ENCODE measurements at regions not wholly inside any gene's neighbourhood (a gene's known extent, or its start where the extent isn't known, plus 50 kb on each side); places are given as distances from the start of the nearest gene placed in this dataset.

DNA sequence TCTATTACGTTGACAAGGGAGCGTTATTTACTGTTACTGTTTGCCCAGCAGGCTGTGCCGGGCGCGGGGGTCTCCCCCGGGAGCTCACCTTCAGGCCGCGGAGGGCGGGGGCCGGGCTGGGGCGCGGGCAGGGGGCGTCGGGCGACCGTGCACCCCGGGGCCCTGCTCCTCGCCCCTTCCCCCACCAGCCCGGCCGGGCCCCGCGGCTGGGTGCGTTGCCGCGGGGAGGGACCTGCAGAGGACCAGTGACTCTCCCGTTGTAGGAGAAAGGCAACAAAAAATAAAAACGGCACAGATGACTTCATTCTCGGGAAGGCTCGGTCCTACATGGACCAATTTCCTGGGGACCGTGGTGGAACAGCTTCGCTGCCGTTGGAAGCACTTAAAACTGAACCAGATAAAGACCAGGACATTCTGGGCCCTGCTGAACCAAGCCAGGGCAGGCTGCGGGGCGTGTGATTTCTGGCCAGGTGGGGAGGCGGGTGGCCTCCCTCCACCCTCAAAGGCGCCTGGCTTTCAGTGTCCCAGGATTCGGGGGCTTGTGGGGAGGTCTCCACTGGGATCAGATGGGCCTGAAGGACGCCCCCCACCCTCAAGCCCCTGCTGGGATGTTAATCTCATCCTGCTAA is 57.4 kb downstream of the IGLL1 start:
- no peak overlapping the region for H3K27ac ChIP-seq (ENCODE audit: low read depth, low read length)
- peaks cover 16 to 21% (median 18%) of the 10 kb centered on the region in 3 donors for H3K4me1 ChIP-seq (ENCODE audit: control insufficient read depth in 3 of 3, insufficient read depth in 3 of 3, low read length in 3 of 3)
- no peaks in the 10 kb centered on the region for H3K36me3 ChIP-seq (ENCODE audit: control insufficient read depth in 3 of 3, insufficient read depth in 3 of 3, low read length in 3 of 3)
- H3K4me3 ChIP-seq (ENCODE audit: low read length in 3 of 3) = no peak overlapping the region
- H3K27me3 ChIP-seq (ENCODE audit: control insufficient read depth in 3 of 3, insufficient read depth in 3 of 3, low read length in 3 of 3) = peaks cover 0 to 4% (median 0%) of the 10 kb centered on the region in 3 donors
- H3K9ac ChIP-seq (ENCODE audit: low read depth in 1 of 3, low read length in 3 of 3) = no peak overlapping the region
- no peaks in the 10 kb centered on the region for H3K9me3 ChIP-seq (ENCODE audit: control insufficient read depth in 3 of 3, low read length in 3 of 3)

DNA sequence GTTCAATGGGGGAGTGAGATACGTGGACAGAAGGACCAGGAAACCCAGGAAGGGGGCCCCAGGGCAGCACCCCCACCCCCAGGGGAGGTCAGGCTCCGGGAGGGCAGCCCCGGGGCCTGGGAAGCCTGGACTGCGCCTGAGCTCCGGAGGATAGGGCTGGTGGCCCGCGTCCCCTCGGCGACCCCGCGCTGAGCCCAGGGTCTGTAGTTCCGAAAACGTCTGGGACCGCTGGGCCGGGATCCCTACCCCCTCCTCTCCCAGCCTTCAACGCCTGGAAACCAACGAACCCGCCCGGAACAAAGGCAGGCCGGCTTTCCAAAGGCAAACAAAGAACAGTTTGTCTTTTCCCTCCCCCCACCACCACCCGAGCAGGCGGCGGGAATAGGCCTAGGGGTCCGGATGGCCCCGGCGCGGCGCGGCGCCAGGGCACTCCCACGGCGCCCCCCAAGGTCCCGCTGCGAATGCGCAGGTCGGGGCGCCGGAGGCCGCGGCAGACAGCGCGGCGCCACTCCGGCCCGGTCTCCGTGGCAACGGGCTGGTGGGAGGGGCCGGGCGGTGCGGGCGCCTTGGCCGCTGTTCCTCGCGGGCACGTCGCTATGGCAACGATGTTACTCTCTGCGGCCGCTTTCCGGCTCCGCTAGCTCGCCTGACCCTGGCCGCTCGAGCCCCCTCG is 58.5 kb downstream of the IGLL1 start:
- H3K27ac ChIP-seq (ENCODE audit: low read depth, low read length) = peak overlapping the region; percentile 70
- H3K36me3 ChIP-seq (ENCODE audit: control insufficient read depth in 3 of 3, insufficient read depth in 3 of 3, low read length in 3 of 3) = no peaks in the 10 kb centered on the region
- peaks cover 0 to 4% (median 0%) of the 10 kb centered on the region in 3 donors for H3K27me3 ChIP-seq (ENCODE audit: control insufficient read depth in 3 of 3, insufficient read depth in 3 of 3, low read length in 3 of 3)
- peak overlapping the region; percentile 76 to 86 (median 77) for H3K9ac ChIP-seq (ENCODE audit: low read depth in 1 of 3, low read length in 3 of 3)
- H3K9me3 ChIP-seq (ENCODE audit: control insufficient read depth in 3 of 3, low read length in 3 of 3) = no peaks in the 10 kb centered on the region
- peak overlapping the region; percentile 54 to 70 (median 63) for H3K4me3 ChIP-seq (ENCODE audit: low read length in 3 of 3)
- H3K4me1 ChIP-seq (ENCODE audit: control insufficient read depth in 3 of 3, insufficient read depth in 3 of 3, low read length in 3 of 3) = peaks cover 12 to 15% (median 13%) of the 10 kb centered on the region in 3 donors

DNA sequence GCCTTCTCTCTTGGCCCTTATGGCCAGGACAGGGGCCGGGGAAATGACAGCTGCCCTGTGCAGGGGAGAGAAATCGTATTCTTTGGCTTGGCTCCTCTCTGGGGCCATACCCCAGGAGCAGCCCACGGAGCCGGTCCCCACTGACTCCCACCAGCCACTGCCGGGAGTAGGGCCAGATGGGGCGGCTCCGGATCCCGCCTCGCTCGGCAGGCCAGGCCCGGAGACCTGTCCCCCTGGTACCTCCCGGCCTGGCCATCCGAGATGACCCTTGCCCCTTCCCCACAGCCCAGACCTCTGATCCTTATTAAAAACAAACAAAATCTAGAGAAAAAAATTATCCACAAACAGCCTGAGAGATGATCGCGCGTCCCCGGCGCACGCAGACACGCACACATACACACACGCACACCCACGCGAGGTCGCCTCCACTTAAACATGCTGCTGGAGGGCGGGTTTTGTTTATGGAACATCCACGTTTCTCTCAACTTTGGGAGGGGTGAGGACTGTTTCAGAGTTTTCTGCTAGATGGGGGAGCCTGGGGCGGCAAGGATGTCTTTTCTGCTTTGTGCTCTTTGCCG is 59.1 kb downstream of the IGLL1 start:
- Histone ChIP-seq H3K9me3 (ENCODE audit: control insufficient read depth in 3 of 3, low read length in 3 of 3) (no peaks in the 10 kb centered on the region), H3K36me3 (ENCODE audit: control insufficient read depth in 3 of 3, insufficient read depth in 3 of 3, low read length in 3 of 3) (no peaks in the 10 kb centered on the region), H3K27me3 (ENCODE audit: control insufficient read depth in 3 of 3, insufficient read depth in 3 of 3, low read length in 3 of 3) (peaks cover 0 to 4% (median 0%) of the 10 kb centered on the region in 3 donors), H3K9ac (ENCODE audit: low read depth in 1 of 3, low read length in 3 of 3) (peak overlapping the region; percentile 51 to 86 (median 77)), H3K27ac (ENCODE audit: low read depth, low read length) (peak overlapping the region; percentile 70), H3K4me1 (ENCODE audit: control insufficient read depth in 3 of 3, insufficient read depth in 3 of 3, low read length in 3 of 3) (peaks cover 7 to 10% (median 9%) of the 10 kb centered on the region in 3 donors), H3K4me3 (ENCODE audit: low read length in 3 of 3) (peak overlapping the region; percentile 54 to 70 (median 63))

DNA sequence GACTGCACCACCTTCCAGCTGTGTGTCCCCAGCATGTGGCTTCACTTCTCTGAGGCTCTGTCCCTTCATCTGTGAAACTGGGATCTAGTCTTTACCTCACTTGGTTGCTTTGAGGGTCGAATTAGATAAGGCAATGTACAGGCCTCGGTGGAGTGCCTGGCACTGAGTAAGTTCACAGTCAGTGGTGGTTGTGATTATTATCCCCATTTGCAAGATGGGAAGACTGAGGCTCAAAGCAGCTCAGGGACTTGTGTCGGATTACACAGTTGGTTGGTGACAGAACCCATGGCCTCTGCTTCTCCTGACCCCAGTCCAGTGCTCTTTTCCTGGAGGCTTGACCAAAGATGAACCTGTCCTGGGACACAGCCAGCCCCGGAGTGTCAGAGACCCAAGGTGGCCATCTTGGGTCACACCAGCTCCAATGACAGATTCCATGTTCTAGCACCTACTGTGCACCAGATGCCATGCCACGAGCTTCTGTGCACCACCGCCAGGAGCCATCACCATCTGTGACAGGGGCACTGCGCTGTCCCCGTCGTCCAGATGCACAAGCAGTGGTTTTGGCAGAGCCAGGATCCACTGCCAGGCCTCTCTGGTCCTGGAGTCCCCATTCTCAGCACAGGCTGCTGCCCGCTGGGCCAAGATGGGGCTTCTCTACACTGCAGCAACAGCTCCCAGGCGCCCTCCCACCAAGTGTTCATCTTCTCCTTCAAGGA is 60.5 kb downstream of the IGLL1 start:
- Histone ChIP-seq H3K27me3 (ENCODE audit: control insufficient read depth in 3 of 3, insufficient read depth in 3 of 3, low read length in 3 of 3) (peaks cover 0 to 4% (median 0%) of the 10 kb centered on the region in 3 donors), H3K36me3 (ENCODE audit: control insufficient read depth in 3 of 3, insufficient read depth in 3 of 3, low read length in 3 of 3) (no peaks in the 10 kb centered on the region), H3K9me3 (ENCODE audit: control insufficient read depth in 3 of 3, low read length in 3 of 3) (no peaks in the 10 kb centered on the region), H3K9ac (ENCODE audit: low read depth in 1 of 3, low read length in 3 of 3) (no peak overlapping the region), H3K4me1 (ENCODE audit: control insufficient read depth in 3 of 3, insufficient read depth in 3 of 3, low read length in 3 of 3) (peaks cover 7 to 10% (median 9%) of the 10 kb centered on the region in 3 donors), H3K4me3 (ENCODE audit: low read length in 3 of 3) (no peak overlapping the region), H3K27ac (ENCODE audit: low read depth, low read length) (no peak overlapping the region)

DNA sequence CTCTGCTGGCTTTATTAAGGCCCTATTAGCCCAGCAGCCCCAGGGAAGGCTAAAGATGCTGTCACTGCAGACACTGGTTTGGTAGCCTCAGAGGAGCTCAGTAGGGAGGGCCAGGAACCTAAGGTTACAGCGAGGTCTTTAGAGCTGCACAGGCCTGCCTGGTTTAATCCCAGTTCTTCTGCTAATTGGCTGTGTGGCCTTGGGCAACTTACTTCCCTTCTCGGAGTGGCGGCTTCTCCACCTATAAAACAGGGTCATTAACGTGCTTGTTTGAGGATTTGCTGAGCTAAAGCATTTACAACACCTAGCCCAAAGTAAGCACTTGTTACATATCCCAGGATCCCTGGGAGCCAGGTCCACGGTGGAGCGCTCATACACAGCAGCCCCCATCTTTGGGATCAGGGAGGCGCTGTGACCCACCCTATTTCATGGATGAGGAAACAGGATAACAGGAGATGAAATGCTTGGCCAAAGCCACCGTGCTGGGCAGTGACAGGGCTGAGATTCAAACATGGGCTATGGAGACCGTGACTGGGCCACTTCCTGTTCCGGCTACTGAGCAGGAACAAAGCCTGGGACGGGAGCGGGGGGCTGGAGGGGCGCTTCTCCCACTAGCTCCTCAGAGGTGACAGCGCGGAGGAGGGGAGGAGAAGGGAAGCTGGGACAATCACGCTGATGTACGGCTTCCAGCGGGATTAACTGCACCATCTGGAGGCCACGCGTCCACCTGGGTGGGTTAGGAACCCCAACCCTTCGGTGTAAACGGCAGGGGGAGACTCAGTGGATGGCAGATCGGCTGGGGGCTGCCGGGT is 61.5 kb downstream of the IGLL1 start:
- Histone ChIP-seq H3K27ac (ENCODE audit: low read depth, low read length) (no peak overlapping the region), H3K27me3 (ENCODE audit: control insufficient read depth in 3 of 3, insufficient read depth in 3 of 3, low read length in 3 of 3) (no peaks in the 10 kb centered on the region), H3K36me3 (ENCODE audit: control insufficient read depth in 3 of 3, insufficient read depth in 3 of 3, low read length in 3 of 3) (no peaks in the 10 kb centered on the region), H3K4me3 (ENCODE audit: low read length in 3 of 3) (no peak overlapping the region), H3K9ac (ENCODE audit: low read depth in 1 of 3, low read length in 3 of 3) (no peak overlapping the region), H3K4me1 (ENCODE audit: control insufficient read depth in 3 of 3, insufficient read depth in 3 of 3, low read length in 3 of 3) (peaks cover 7 to 10% (median 9%) of the 10 kb centered on the region in 3 donors), H3K9me3 (ENCODE audit: control insufficient read depth in 3 of 3, low read length in 3 of 3) (no peaks in the 10 kb centered on the region)

DNA sequence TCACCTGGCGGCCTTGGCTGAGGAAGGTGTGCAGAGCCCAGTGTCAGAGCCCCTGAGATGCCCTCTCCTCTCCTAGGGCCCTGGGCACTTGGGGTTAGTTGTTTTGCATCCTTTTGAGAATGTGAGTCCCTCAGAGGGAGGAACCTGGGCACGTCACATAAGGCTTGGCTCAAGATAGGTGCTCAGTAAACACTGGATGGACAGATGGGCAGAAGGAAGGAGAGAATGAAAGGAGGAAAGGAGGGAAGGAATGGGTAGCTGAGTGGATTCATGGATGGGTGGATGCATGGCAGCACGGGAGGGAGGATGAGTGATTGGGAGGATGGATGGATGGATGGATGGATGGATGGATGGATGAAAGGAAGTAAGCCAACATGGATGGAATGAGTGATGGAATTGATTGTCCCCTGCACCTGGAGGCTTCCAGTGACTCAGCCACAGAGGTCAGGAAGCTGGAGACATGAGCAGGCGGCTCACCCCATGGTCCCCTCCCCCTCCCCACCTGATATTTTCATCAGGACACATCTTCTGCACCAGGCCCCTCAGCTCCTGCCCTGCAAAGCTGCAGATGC is 62.2 kb downstream of the IGLL1 start:
- Histone ChIP-seq H3K4me1 (ENCODE audit: control insufficient read depth in 3 of 3, insufficient read depth in 3 of 3, low read length in 3 of 3) (peaks cover 7 to 9% (median 8%) of the 10 kb centered on the region in 3 donors), H3K4me3 (ENCODE audit: low read length in 3 of 3) (no peak overlapping the region), H3K36me3 (ENCODE audit: control insufficient read depth in 3 of 3, insufficient read depth in 3 of 3, low read length in 3 of 3) (no peaks in the 10 kb centered on the region), H3K9me3 (ENCODE audit: control insufficient read depth in 3 of 3, low read length in 3 of 3) (no peaks in the 10 kb centered on the region), H3K9ac (ENCODE audit: low read depth in 1 of 3, low read length in 3 of 3) (no peak overlapping the region), H3K27me3 (ENCODE audit: control insufficient read depth in 3 of 3, insufficient read depth in 3 of 3, low read length in 3 of 3) (no peaks in the 10 kb centered on the region), H3K27ac (ENCODE audit: low read depth, low read length) (no peak overlapping the region)

DNA sequence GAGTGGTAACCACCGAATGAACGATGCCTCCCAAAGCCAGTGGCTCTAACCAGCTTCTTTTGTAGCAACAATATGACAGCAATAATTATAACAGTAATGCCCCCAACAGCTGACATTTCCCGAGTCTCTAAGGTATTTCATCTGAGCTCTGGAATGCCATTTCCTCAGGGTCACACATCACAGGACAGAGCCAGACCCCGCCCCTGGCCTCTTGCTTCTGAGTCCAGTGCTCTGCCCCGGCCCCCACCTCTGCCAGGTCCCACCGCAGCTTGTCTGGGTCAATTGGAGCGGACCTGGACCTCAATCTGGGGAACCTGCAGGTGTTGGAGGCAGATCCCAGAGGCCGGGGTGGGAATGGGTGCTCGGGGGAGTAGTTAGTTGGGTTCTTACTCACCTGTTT is 63.8 kb downstream of the IGLL1 start:
- Histone ChIP-seq H3K4me1 (ENCODE audit: control insufficient read depth in 3 of 3, insufficient read depth in 3 of 3, low read length in 3 of 3) (peaks cover 4 to 7% (median 5%) of the 10 kb centered on the region in 3 donors), H3K4me3 (ENCODE audit: low read length in 3 of 3) (no peak overlapping the region), H3K27ac (ENCODE audit: low read depth, low read length) (no peak overlapping the region), H3K9me3 (ENCODE audit: control insufficient read depth in 3 of 3, low read length in 3 of 3) (no peaks in the 10 kb centered on the region), H3K27me3 (ENCODE audit: control insufficient read depth in 3 of 3, insufficient read depth in 3 of 3, low read length in 3 of 3) (no peaks in the 10 kb centered on the region), H3K36me3 (ENCODE audit: control insufficient read depth in 3 of 3, insufficient read depth in 3 of 3, low read length in 3 of 3) (no peaks in the 10 kb centered on the region), H3K9ac (ENCODE audit: low read depth in 1 of 3, low read length in 3 of 3) (no peak overlapping the region)

DNA sequence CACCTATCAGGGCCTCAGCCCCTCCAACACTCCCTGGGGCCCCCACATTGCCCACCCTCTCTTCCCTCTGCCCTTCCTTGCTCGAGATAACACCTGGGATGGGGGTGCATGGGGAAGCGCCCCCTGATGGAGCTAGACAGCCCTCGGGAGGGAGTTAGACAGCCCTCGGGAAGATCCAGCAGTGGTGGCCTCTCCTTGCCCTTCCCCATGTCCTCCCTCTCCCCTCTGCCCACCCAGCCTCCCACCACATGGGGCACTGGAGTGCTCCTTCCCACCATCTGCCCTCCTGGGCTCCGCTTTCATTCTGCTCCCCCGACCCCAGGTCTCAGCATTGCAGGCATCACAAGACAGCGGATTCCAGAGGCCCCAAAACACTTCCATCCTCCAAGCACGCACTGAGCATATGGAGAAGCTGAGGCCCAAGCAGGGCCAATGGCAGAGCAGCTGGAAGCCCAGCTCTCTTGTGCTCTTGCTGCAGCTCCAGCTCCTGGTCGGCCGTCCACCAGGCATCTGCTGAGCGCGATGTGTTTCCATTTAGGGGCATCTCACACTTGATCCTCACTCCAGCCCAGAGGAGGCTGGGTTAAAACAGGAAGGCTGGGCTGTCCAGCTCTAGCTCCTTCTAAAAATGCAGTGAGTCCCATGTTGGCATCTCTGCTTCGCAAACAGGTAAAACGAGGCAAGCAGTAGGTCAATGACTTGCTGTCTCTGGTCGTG is 65.6 kb downstream of the IGLL1 start:
- Histone ChIP-seq H3K27me3 (ENCODE audit: control insufficient read depth in 3 of 3, insufficient read depth in 3 of 3, low read length in 3 of 3) (no peaks in the 10 kb centered on the region), H3K4me3 (ENCODE audit: low read length in 3 of 3) (no peak overlapping the region), H3K9me3 (ENCODE audit: control insufficient read depth in 3 of 3, low read length in 3 of 3) (no peaks in the 10 kb centered on the region), H3K9ac (ENCODE audit: low read depth in 1 of 3, low read length in 3 of 3) (no peak overlapping the region), H3K4me1 (ENCODE audit: control insufficient read depth in 3 of 3, insufficient read depth in 3 of 3, low read length in 3 of 3) (no peaks in the 10 kb centered on the region), H3K27ac (ENCODE audit: low read depth, low read length) (no peak overlapping the region), H3K36me3 (ENCODE audit: control insufficient read depth in 3 of 3, insufficient read depth in 3 of 3, low read length in 3 of 3) (no peaks in the 10 kb centered on the region)

DNA sequence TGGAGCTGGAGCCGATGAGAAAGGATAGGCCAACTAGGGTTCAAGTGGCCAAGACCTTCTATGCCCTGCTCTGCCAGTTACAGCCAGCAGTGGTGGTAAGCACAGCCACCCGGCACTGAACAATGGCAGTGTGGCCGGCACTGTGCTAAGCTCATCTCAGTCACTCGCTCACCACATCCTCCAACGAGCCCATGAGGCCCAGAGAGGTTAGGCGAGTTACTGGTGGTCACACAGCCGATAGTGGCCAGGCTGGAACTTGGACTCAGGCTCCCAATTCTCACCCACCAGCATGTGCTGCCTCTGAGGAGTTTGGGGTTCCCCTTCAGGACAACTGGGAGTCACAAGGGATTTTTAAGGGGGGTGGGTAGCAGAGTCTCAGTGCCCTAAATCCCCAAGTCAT is 66.4 kb downstream of the IGLL1 start:
- no peak overlapping the region for H3K4me3 ChIP-seq (ENCODE audit: low read length in 3 of 3)
- no peak overlapping the region for H3K27ac ChIP-seq (ENCODE audit: low read depth, low read length)
- no peaks in the 10 kb centered on the region for H3K9me3 ChIP-seq (ENCODE audit: control insufficient read depth in 3 of 3, low read length in 3 of 3)
- H3K9ac ChIP-seq (ENCODE audit: low read depth in 1 of 3, low read length in 3 of 3) = no peak overlapping the region
- H3K4me1 ChIP-seq (ENCODE audit: control insufficient read depth in 3 of 3, insufficient read depth in 3 of 3, low read length in 3 of 3) = no peaks in the 10 kb centered on the region
- H3K27me3 ChIP-seq (ENCODE audit: control insufficient read depth in 3 of 3, insufficient read depth in 3 of 3, low read length in 3 of 3) = no peaks in the 10 kb centered on the region
- H3K36me3 ChIP-seq (ENCODE audit: control insufficient read depth in 3 of 3, insufficient read depth in 3 of 3, low read length in 3 of 3) = no peaks in the 10 kb centered on the region
